Superior temporal gyrus (tissue), 1 donor: ENCODE measurements at regions not wholly inside any gene's neighbourhood (a gene's known extent, or its start where the extent isn't known, plus 50 kb on each side); places are given as distances from the start of the nearest gene placed in this dataset.
A peak's percentile ranks its signal among the peaks of the same experiment; 100 is the strongest.

Source experiments
- DNase-seq: peaks from one replicate; pipeline ENCODE4 v3.0.0-alpha.2; 2016; ENCODE audit errors: extremely low spot score

GRCh38 chrX:125791787-125792186 is 374.3 kb downstream of the DCAF12L2 start:
- no peak for DNase-seq

GRCh38 chrX:125810856-125811255 is 355.2 kb downstream of the DCAF12L2 start:
- DNase-seq = no peak

GRCh38 chrX:125826080-125826479 is 340.0 kb downstream of the DCAF12L2 start:
- no peak for DNase-seq

- no peak for DNase-seq
Observed at GRCh38 chrX:125826774-125827451, 339.2 kb downstream of the DCAF12L2 start.

GRCh38 chrX:125846271-125846670 is 319.8 kb downstream of the DCAF12L2 start:
- no peak for DNase-seq

- DNase-seq = no peak
Observed at GRCh38 chrX:125850693-125851092, 315.4 kb downstream of the DCAF12L2 start.

GRCh38 chrX:125883169-125883568 is 282.9 kb downstream of the DCAF12L2 start:
- DNase-seq = no peak

- DNase-seq = no peak
Observed at GRCh38 chrX:125894947-125895346, 271.1 kb downstream of the DCAF12L2 start.

GRCh38 chrX:125895518-125895917 is 270.6 kb downstream of the DCAF12L2 start:
- no peak for DNase-seq

GRCh38 chrX:125926295-125926694 is 239.8 kb downstream of the DCAF12L2 start:
- DNase-seq = no peak

GRCh38 chrX:125940985-125941384 is 225.1 kb downstream of the DCAF12L2 start:
- no peak for DNase-seq

- no peak for DNase-seq
Observed at GRCh38 chrX:125947501-125947900, 218.6 kb downstream of the DCAF12L2 start.

- DNase-seq = no peak
Observed at GRCh38 chrX:125952973-125953372, 213.1 kb downstream of the DCAF12L2 start.

GRCh38 chrX:125953814-125954213 is 212.3 kb downstream of the DCAF12L2 start:
- no peak for DNase-seq

GRCh38 chrX:125954236-125954635 is 211.9 kb downstream of the DCAF12L2 start:
- DNase-seq = no peak

- no peak for DNase-seq
Observed at GRCh38 chrX:125977851-125978250, 188.2 kb downstream of the DCAF12L2 start.

- peak; percentile 38 for DNase-seq
Observed at GRCh38 chrX:125998432-125998831, 167.7 kb downstream of the DCAF12L2 start.

- DNase-seq = no peak
Observed at GRCh38 chrX:126027229-126027628, 138.9 kb downstream of the DCAF12L2 start.

GRCh38 chrX:126030021-126030420 is 136.1 kb downstream of the DCAF12L2 start:
- DNase-seq = no peak

- DNase-seq = no peak
Observed at GRCh38 chrX:126063984-126064383, 102.1 kb downstream of the DCAF12L2 start.

- no peak for DNase-seq
Observed at GRCh38 chrX:126064901-126065541, 101.1 kb downstream of the DCAF12L2 start.

GRCh38 chrX:126065901-126066660 is 100.0 kb downstream of the DCAF12L2 start:
- DNase-seq = no peak
